ENCODE measurements at regions not wholly inside any gene's neighbourhood (a gene's known extent, or its start where the extent isn't known, plus 50 kb on each side); places are given as distances from the start of the nearest gene placed in this dataset.

GRCh38 chr7:17131983-17132655, 166.3 kb upstream of the AHR start:
- DNase-seq = no peak

GRCh38 chr7:17132726-17133125, 165.7 kb upstream of the AHR start:
- DNase-seq = no peak

- no peak for DNase-seq
These were observed 164.5 kb upstream of the AHR start for GRCh38 chr7:17133977-17134376.

GRCh38 chr7:17134786-17135185, 163.7 kb upstream of the AHR start:
- DNase-seq = no peak

GRCh38 chr7:17136126-17136525, 162.3 kb upstream of the AHR start:
- DNase-seq = no peak

GRCh38 chr7:17139081-17139480, 159.4 kb upstream of the AHR start:
- DNase-seq = no peak

GRCh38 chr7:17140406-17140805, 158.0 kb upstream of the AHR start:
- DNase-seq = no peak

GRCh38 chr7:17142831-17143541, 155.5 kb upstream of the AHR start:
- DNase-seq = peak; percentile 18

GRCh38 chr7:17144322-17144721, 154.1 kb upstream of the AHR start:
- DNase-seq = peak; percentile 86

GRCh38 chr7:17146621-17147020, 151.8 kb upstream of the AHR start:
- no peak for DNase-seq

- DNase-seq = no peak
These were observed 151.0 kb upstream of the AHR start for GRCh38 chr7:17147409-17147808.

GRCh38 chr7:17150018-17150417, 148.4 kb upstream of the AHR start:
- DNase-seq = no peak

- peak; percentile 77 for DNase-seq
These were observed 145.7 kb upstream of the AHR start for GRCh38 chr7:17152721-17153120.

- no peak for DNase-seq
These were observed 144.9 kb upstream of the AHR start for GRCh38 chr7:17153536-17153935.

GRCh38 chr7:17155529-17155928, 142.9 kb upstream of the AHR start:
- DNase-seq = no peak

GRCh38 chr7:17158261-17158660, 140.2 kb upstream of the AHR start:
- DNase-seq = no peak

- DNase-seq = no peak
These were observed 138.9 kb upstream of the AHR start for GRCh38 chr7:17159500-17160037.

GRCh38 chr7:17166824-17167379, 131.6 kb upstream of the AHR start:
- no peak for DNase-seq

- no peak for DNase-seq
These were observed 130.0 kb upstream of the AHR start for GRCh38 chr7:17168416-17168815.

GRCh38 chr7:17171427-17171826, 127.0 kb upstream of the AHR start:
- DNase-seq = no peak

GRCh38 chr7:17176371-17177032, 122.0 kb upstream of the AHR start:
- DNase-seq = no peak

GRCh38 chr7:17178545-17178944, 119.9 kb upstream of the AHR start:
- no peak for DNase-seq

- no peak for DNase-seq
These were observed 117.0 kb upstream of the AHR start for GRCh38 chr7:17181482-17181881.
